Stimulated activated CD8-positive, alpha-beta memory T cell treated with anti-CD3 and anti-CD28 coated beads, Interleukin-12 subunit alpha, Interleukin-12 subunit beta, amount 100 ng/mL, for 1 hour (primary cell): ENCODE measurements at regions not wholly inside any gene's neighbourhood (a gene's known extent, or its start where the extent isn't known, plus 50 kb on each side); places are given as distances from the start of the nearest gene placed in this dataset.

Source experiments
- DNase-seq: peaks from one replicate; pipeline ENCODE4 v3.0.0-alpha.2; 2020; ENCODE audit warnings: low read depth

- no peak for DNase-seq
Observed at GRCh38 chr22:22037740-22038139, 55.2 kb upstream of the TOP3B start.

GRCh38 chr22:22037229-22037628 is 54.6 kb upstream of the TOP3B start:
- DNase-seq: no peak

- no peak for DNase-seq
Observed at GRCh38 chr22:22036588-22036987, 54.0 kb upstream of the TOP3B start.

- DNase-seq: no peak
Observed at GRCh38 chr22:22035771-22036314, 53.3 kb upstream of the TOP3B start.

- DNase-seq: no peak
Observed at GRCh38 chr22:22035203-22035602, 52.6 kb upstream of the TOP3B start.

- DNase-seq: no peak
Observed at GRCh38 chr22:22034469-22035132, 52.0 kb upstream of the TOP3B start.

- DNase-seq: no peak
Observed at GRCh38 chr22:22033803-22034468, 51.3 kb upstream of the TOP3B start.

- DNase-seq: no peak
Observed at GRCh38 chr22:22032906-22033802, 50.6 kb upstream of the TOP3B start.

- DNase-seq: no peak
Observed at GRCh38 chr22:22032099-22032905, 49.7 kb upstream of the TOP3B start.
